Ectodermal cell (in vitro differentiated cells): ENCODE measurements at regions not wholly inside any gene's neighbourhood (a gene's known extent, or its start where the extent isn't known, plus 50 kb on each side); places are given as distances from the start of the nearest gene placed in this dataset.
"Not testable (repeated sequence)": the region's sequence is repeated elsewhere in the genome, so short reads cannot be mapped to it uniquely, and the experiment has no call there.

Experiments used
- H3K27ac ChIP-seq: 2 replicates; pipeline ENCODE4 v1.7.0; 2013; ENCODE audit warnings: mild to moderate bottlenecking, low read depth, low read length; ENCODE audit not compliant: insufficient read depth, poor library complexity, severe bottlenecking
- H3K27me3 ChIP-seq: 2 replicates; pipeline ENCODE4 v1.7.0; 2013; ENCODE audit warnings: mild to moderate bottlenecking, low read length; ENCODE audit not compliant: insufficient read depth, control insufficient read depth, poor library complexity, severe bottlenecking
- H3K36me3 ChIP-seq: one replicate; pipeline ENCODE4 v1.7.0; 2013; ENCODE audit warnings: low read length; ENCODE audit not compliant: control insufficient read depth, insufficient read depth
- H3K4me1 ChIP-seq: one replicate; pipeline ENCODE4 v1.7.0; 2013; ENCODE audit warnings: low read length; ENCODE audit not compliant: control insufficient read depth, insufficient read depth
- H3K4me3 ChIP-seq: 2 replicates; pipeline ENCODE4 v1.7.0; 2013; ENCODE audit warnings: low read depth, low read length, control low read depth; ENCODE audit not compliant: insufficient read depth
- H3K9me3 ChIP-seq: 2 replicates; pipeline ENCODE4 v1.7.0; 2013; ENCODE audit warnings: mild to moderate bottlenecking, low read length, moderate library complexity; ENCODE audit not compliant: control insufficient read depth
- WGBS, 2 experiments: methylation state at CpG; one replicate each; pipeline ENCODE4 v1.1.7; 2013; ENCODE audit warnings: missing lambda C conversion rate in 2 of 2; 5-methylcytosine and 5-hydroxymethylcytosine counted together

GRCh38 chr22:47304191-47304831 is 541.9 kb downstream of the TBC1D22A start:
- no peaks in the 10 kb centered on the region for H3K27me3 ChIP-seq
- peaks cover 27% of the 10 kb centered on the region for H3K9me3 ChIP-seq
- no peak overlapping the region for H3K4me3 ChIP-seq
- WGBS, 2 experiments = 85 to 87% methylated on average over 22 of the region's 22 CpGs
- H3K4me1 ChIP-seq = no peaks in the 10 kb centered on the region
- H3K36me3 ChIP-seq = no peaks in the 10 kb centered on the region
- no peak overlapping the region for H3K27ac ChIP-seq

- no peak overlapping the region for H3K27ac ChIP-seq
- WGBS, 2 experiments = 74 to 75% methylated on average over 14 of the region's 14 CpGs
- no peaks in the 10 kb centered on the region for H3K36me3 ChIP-seq
- peaks cover 25% of the 10 kb centered on the region for H3K9me3 ChIP-seq
- H3K27me3 ChIP-seq = no peaks in the 10 kb centered on the region
- no peaks in the 10 kb centered on the region for H3K4me1 ChIP-seq
- no peak overlapping the region for H3K4me3 ChIP-seq
Measured at GRCh38 chr22:47303161-47303890, 540.9 kb downstream of the TBC1D22A start.

GRCh38 chr22:47302587-47302986 is 540.1 kb downstream of the TBC1D22A start:
- whole genome bisulfite sequencing, 2 experiments = 82 to 86% methylated on average over 1 of the region's 1 CpG
- H3K36me3 ChIP-seq, H3K27me3 ChIP-seq, H3K4me1 ChIP-seq, H3K4me3 ChIP-seq, H3K27ac ChIP-seq: not testable (repeated sequence)
- peaks cover 25% of the 10 kb centered on the region for H3K9me3 ChIP-seq

GRCh38 chr22:47301820-47302475 is 539.5 kb downstream of the TBC1D22A start:
- Histone ChIP-seq H3K27me3 (no peaks in the 10 kb centered on the region), H3K4me1 (no peaks in the 10 kb centered on the region), H3K27ac (no peak overlapping the region), H3K9me3 (peaks cover 25% of the 10 kb centered on the region), H3K4me3 (no peak overlapping the region), H3K36me3 (no peaks in the 10 kb centered on the region)
- WGBS, 2 experiments = 64 to 68% methylated on average over 13 of the region's 13 CpGs

GRCh38 chr22:47300698-47301405 is 538.4 kb downstream of the TBC1D22A start:
- H3K4me3 ChIP-seq = no peak overlapping the region
- peaks cover 26% of the 10 kb centered on the region for H3K9me3 ChIP-seq
- H3K36me3 ChIP-seq = no peaks in the 10 kb centered on the region
- H3K4me1 ChIP-seq = no peaks in the 10 kb centered on the region
- no peak overlapping the region for H3K27ac ChIP-seq
- H3K27me3 ChIP-seq = no peaks in the 10 kb centered on the region
- 64 to 69% methylated on average over 11 of the region's 11 CpGs for WGBS, 2 experiments

GRCh38 chr22:47299863-47300697 is 537.6 kb downstream of the TBC1D22A start:
- Histone ChIP-seq H3K9me3 (peaks cover 25% of the 10 kb centered on the region), H3K4me3 (no peak overlapping the region), H3K4me1 (no peaks in the 10 kb centered on the region), H3K27me3 (no peaks in the 10 kb centered on the region), H3K27ac (no peak overlapping the region), H3K36me3 (no peaks in the 10 kb centered on the region)
- 81 to 83% methylated on average over 21 of the region's 21 CpGs for whole genome bisulfite sequencing, 2 experiments

GRCh38 chr22:47299211-47299862 is 536.9 kb downstream of the TBC1D22A start:
- Histone ChIP-seq H3K4me3 (no peak overlapping the region), H3K27me3 (no peaks in the 10 kb centered on the region), H3K9me3 (peaks cover 21% of the 10 kb centered on the region), H3K36me3 (no peaks in the 10 kb centered on the region), H3K4me1 (no peaks in the 10 kb centered on the region), H3K27ac (no peak overlapping the region)
- WGBS, 2 experiments = 80 to 85% methylated on average over 18 of the region's 18 CpGs

- no peak overlapping the region for H3K27ac ChIP-seq
- H3K4me3 ChIP-seq = no peak overlapping the region
- WGBS, 2 experiments = 73 to 79% methylated on average over 10 of the region's 10 CpGs
- H3K9me3 ChIP-seq = peaks cover 19% of the 10 kb centered on the region
- H3K4me1 ChIP-seq = no peaks in the 10 kb centered on the region
- H3K27me3 ChIP-seq = no peaks in the 10 kb centered on the region
- H3K36me3 ChIP-seq = no peaks in the 10 kb centered on the region
Measured at GRCh38 chr22:47298017-47298785, 535.8 kb downstream of the TBC1D22A start.
